Stimulated activated CD8-positive, alpha-beta memory T cell treated with anti-CD3 and anti-CD28 coated beads, Interleukin-12 subunit alpha, Interleukin-12 subunit beta, amount 100 ng/mL, for 24 hours (primary cell): ENCODE measurements at regions not wholly inside any gene's neighbourhood (a gene's known extent, or its start where the extent isn't known, plus 50 kb on each side); places are given as distances from the start of the nearest gene placed in this dataset.
A peak's percentile ranks its signal among the peaks of the same experiment; 100 is the strongest.
"Not testable (repeated sequence)": the region's sequence is repeated elsewhere in the genome, so short reads cannot be mapped to it uniquely, and the experiment has no call there.

Experiments used
- DNase-seq: peaks from one replicate; pipeline ENCODE4 v3.0.0-alpha.2; 2020; ENCODE audit errors: extremely low read depth

- DNase-seq, result no peak
Observed at GRCh38 chr6:26260725-26261490, 104.1 kb upstream of the BTN3A2 start.

GRCh38 chr6:26264547-26264946 is 100.5 kb upstream of the BTN3A2 start:
- no peak for DNase-seq

GRCh38 chr6:26267083-26267589 is 97.9 kb upstream of the BTN3A2 start:
- DNase-seq, result no peak

GRCh38 chr6:26268659-26269402 is 96.2 kb upstream of the BTN3A2 start:
- no peak for DNase-seq

- no peak for DNase-seq
Observed at GRCh38 chr6:26269531-26270485, 95.2 kb upstream of the BTN3A2 start.

- DNase-seq, result no peak
Observed at GRCh38 chr6:26270486-26270861, 94.5 kb upstream of the BTN3A2 start.

GRCh38 chr6:26270903-26271667 is 93.9 kb upstream of the BTN3A2 start:
- DNase-seq, result no peak

GRCh38 chr6:26271668-26272024 is 93.4 kb upstream of the BTN3A2 start:
- no peak for DNase-seq

GRCh38 chr6:26272171-26272637 is 92.8 kb upstream of the BTN3A2 start:
- DNase-seq, result no peak

- DNase-seq, result no peak
Observed at GRCh38 chr6:26273673-26274588, 91.1 kb upstream of the BTN3A2 start.

GRCh38 chr6:26275663-26276062 is 89.3 kb upstream of the BTN3A2 start:
- no peak for DNase-seq

- DNase-seq, result no peak
Observed at GRCh38 chr6:26276841-26277648, 88.0 kb upstream of the BTN3A2 start.

GRCh38 chr6:26278536-26278935 is 86.5 kb upstream of the BTN3A2 start:
- DNase-seq, result no peak

- DNase-seq, result not testable (repeated sequence)
Observed at GRCh38 chr6:26279371-26279770, 85.6 kb upstream of the BTN3A2 start.

- no peak for DNase-seq
Observed at GRCh38 chr6:26280407-26280806, 84.6 kb upstream of the BTN3A2 start.

GRCh38 chr6:26284537-26285142 is 80.4 kb upstream of the BTN3A2 start:
- DNase-seq, result no peak

- DNase-seq, result peak; percentile 90
Observed at GRCh38 chr6:26285143-26286134, 79.6 kb upstream of the BTN3A2 start.
